ENCODE measurements at regions not wholly inside any gene's neighbourhood (a gene's known extent, or its start where the extent isn't known, plus 50 kb on each side); places are given as distances from the start of the nearest gene placed in this dataset.
"Not testable (repeated sequence)": the region's sequence is repeated elsewhere in the genome, so short reads cannot be mapped to it uniquely, and the experiment has no call there.

DNA sequence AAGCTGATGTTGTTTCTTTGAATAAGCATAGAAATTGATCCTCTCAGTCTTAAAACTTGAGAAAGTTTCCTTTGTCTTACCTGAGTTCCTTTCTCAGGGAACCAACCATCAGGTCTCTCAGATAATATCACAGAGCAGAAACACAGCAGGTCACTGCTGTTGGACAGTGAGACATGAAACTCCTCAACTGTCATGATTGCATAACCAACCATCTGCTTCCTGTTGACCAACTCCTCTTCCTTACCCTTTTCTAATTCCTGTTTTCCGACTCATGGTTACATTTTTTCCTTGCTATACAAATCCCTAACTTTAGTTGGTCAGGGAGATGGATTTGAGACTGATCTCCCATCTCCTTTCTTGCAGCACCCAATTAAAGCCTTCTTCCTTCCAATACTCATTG, 845.3 kb downstream of the FAM181B start:
- no peak for DNase-seq (ENCODE audit: low read depth)

GRCh38 chr11:81887671-81888070, 846.0 kb downstream of the FAM181B start:
- DNase-seq (ENCODE audit: low read depth): no peak

DNA sequence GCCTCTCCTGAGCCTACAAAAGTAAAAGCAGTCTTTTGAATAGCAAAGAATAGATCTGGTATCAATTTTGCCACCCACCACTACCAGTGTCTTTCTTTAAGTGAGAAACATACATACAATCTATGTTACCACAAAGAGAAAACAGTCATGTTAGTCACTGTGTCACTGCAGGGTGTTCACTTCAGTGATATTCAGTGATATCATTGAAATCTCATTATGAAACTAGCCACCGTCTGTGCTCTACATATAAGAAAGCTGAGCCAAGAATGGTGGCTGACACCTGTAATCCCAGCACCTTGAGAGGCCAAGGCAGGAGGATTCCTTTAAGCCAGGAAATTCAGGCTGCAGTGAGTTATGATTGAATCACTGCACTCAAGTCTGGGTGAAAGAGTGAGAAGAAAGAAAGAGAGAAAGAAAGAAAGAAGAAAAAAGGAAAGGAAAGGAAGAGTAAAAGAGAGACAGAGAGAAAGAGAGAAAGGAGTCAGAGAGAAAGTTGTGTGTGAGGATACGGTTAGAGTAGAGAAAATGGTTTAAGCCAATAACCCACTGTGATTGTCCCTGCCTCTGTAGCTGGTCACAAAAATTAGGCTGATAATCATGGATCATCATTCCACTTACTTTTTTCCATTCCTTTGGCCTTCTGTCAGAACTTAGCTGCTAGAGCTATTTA, 847.1 kb downstream of the FAM181B start:
- DNase-seq (ENCODE audit: low read depth): no peak

- DNase-seq (ENCODE audit: low read depth): no peak
These were observed 859.0 kb downstream of the FAM181B start for GRCh38 chr11:81874635-81875034.

GRCh38 chr11:81870815-81871214, 862.8 kb downstream of the FAM181B start:
- DNase-seq (ENCODE audit: low read depth): no peak

DNA sequence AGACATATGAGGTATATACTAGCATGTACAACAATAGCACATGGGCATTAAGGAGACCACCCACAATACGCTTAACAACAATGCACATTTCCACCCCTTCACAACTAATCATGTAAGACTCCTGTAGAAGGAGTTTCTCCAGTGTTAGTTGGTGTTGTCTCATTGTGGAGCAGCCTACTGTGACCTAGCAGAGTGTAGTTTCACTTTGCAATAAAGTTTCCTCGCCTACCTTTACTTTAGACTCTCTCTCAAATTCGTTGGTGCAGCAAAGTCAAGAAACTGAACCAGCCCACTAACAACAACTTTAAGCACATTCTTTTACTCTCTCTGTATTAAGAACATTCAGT, 863.6 kb downstream of the FAM181B start:
- DNase-seq (ENCODE audit: low read depth): no peak

GRCh38 chr11:81869351-81870065, 864.2 kb downstream of the FAM181B start:
- DNase-seq (ENCODE audit: low read depth): peak; percentile 39

DNA sequence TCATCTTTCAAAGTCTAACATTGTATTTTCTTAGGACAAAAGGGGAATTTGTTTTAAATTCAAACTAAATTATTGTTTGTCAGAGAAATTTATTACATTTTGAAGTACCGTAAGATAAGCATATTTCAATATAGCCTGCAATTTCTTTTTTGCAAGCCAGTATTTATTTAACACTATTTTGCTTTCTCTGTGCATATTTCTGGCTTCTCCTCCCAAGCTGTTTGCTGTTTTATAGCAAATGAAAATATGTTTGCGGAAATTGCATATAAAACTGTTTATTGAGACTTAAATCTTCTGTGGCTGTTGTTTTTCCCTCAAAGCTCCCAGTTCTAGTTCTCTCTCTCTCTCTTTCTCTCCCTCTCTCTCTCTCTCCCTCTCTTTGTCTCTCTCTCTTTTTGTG, 866.8 kb downstream of the FAM181B start:
- DNase-seq (ENCODE audit: low read depth): no peak

DNA sequence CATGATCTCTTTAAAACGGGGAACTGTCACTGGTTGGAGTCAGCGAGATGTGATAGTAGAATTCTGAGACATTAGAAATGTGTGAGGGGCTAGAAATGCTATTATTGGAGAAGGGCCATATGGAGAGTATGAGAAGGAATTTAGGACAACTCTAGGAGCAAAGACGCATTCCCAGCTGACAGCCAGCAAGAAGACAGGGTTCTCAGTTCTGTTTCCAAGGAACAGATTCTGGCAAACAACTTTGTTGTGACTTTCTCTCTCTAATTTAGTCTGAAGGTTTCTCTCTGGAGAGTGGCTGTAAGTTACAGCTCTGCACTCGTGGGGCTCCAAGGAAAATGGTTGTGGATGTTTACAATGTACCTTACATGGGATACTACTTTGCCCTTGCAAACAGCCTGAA, 876.3 kb downstream of the FAM181B start:
- DNase-seq (ENCODE audit: low read depth): no peak

DNA sequence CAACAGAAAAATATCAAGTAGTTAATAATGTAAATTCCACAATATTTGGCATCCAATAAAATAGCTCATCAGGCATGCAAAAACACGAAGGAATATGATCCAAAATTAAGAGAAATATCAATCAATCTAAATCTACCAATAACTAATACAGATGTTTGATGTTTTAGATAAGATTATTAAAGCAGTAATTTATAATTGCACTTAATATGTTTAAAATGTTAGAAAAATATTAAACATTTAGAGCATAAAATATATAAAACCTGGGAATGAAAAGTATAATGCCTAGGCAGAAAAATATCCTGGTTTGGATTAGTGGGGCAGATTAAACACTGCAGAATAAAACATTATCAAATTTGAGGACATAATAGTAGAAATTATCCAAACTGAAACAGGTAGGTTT, 879.9 kb downstream of the FAM181B start:
- no peak for DNase-seq (ENCODE audit: low read depth)

DNA sequence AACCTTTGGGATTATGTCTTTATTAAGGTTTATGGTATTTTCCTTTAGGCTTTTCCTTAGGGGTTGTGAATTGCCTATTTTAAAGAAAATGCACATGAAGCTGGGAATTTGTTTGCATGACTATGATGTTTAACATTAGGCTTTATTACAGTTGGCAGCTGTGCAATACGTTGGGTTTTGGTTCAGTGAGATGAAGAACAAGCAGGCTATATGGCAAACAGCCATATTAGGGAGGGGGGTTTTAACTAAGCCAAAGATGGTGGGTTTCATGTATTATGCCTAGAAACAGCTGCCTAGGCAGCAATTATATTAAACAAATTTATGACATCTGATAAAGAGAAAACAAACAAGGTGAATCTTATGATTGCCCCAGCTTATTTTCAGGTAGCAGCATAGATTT, 880.8 kb downstream of the FAM181B start:
- no peak for DNase-seq (ENCODE audit: low read depth)

DNA sequence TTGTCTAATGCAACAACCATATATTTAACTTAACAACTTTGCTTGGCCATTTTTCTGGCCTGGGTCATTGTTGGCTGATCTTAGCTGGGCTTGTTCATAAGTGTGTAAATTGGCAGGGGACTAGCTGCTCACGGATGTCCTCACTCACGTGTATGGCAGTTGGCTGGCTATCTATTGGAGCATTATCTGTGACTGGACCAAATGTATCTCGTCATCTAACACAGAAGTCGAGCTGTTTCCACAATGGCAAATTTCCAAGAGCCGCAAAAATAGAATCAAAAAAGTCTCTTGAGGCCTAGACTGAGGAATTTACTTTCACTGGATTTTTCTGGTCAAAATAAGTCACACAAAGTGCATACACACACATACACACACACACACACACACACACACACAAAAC, 893.3 kb downstream of the FAM181B start:
- peak; percentile 0 for DNase-seq (ENCODE audit: low read depth)

DNA sequence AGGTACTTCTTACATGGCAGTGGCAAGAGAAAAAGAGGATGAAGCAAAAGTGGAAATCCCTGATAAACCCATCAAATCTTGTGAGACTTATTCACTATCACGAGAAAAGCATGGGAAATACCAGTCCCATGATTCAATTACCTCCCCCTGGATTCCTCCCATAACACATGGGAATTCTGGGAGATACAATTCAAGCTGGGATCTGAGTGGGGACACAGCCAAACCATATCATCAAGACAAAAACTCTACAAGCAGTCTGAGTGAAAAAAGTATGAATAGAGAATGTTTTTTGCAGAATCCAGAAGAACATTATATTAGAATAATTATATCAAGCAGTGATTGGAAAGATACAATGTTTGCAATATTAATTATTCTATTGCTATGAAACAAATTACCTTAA, 893.7 kb downstream of the FAM181B start:
- DNase-seq (ENCODE audit: low read depth): no peak

DNA sequence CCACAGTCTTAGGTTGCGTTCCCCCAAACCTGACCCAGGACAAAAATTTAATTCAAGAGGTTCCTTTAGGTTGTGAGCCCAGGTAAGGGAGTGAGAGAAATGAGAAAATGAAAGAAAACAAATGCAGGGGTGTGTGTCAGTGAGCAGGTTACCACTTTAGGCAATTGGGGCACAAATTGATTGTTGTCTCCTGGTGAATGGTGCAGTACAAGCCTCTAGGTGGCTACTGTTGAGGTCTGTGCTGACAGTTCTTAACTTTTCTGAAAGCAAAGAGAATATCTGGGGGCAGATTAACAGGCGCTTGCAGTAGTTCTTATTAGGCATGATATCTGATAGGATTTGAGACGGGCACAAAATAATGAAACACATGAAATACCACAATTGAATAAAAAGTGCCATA, 894.6 kb downstream of the FAM181B start:
- no peak for DNase-seq (ENCODE audit: low read depth)

- no peak for DNase-seq (ENCODE audit: low read depth)
These were observed 903.7 kb downstream of the FAM181B start for GRCh38 chr11:81829976-81830375.

GRCh38 chr11:81825346-81825745, 908.3 kb downstream of the FAM181B start:
- DNase-seq (ENCODE audit: low read depth): no peak

DNA sequence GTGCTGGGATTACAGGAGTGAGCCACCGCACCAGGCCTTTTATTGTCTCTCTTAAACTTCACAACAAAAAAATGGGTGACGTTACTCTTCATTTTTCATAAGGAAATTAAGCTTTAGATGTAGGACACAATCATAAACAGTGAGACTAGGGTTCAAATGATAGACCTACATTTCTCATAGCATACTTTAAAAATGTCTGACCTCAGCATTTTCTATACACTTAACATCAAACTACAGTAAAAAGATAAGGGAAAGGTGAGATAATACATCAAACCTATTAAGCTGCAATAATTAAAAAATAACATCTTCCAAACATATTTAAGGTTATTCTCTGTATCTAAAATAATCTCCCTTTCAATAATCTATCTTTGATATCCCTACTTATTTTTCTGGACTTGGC, 914.2 kb downstream of the FAM181B start:
- no peak for DNase-seq (ENCODE audit: low read depth)

DNA sequence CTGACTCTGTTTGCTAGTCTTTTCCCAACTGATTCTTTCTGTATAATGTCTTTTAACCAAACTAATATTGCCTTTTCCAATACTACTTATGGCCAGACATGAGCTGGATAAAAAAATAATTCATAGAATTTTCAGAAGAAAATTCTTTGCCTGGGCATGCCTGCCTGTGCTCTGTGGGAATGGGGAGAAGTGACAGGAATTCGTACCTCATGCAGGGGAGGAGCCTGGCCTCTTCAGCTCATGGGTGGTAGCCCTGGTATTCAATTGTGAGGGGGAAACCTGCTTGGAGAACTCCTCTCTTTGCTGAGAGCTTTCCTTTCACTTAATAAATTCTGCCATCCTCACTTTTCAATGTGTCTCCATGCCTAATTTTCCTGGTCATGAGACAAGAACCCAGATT, 928.8 kb downstream of the FAM181B start:
- DNase-seq (ENCODE audit: low read depth): no peak

DNA sequence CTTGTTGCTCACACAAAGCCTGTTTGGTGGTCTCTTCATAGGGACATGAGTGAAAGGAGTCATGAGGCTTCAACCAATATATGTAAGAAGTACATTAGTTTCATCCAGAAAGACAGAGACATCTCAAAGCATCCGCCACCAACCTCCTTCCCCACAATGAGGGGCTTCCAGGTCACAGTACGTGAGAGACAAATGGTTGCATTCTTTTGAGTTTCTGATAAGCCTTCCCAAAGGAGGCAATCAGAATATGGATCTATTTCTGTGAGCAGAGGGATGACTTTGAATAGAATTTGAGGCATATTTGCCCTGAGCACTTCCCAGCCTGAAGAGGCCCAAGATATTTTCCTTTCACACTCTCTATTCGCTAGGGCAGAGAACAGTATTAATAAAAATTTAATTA, 931.1 kb downstream of the FAM181B start:
- no peak for DNase-seq (ENCODE audit: low read depth)

DNA sequence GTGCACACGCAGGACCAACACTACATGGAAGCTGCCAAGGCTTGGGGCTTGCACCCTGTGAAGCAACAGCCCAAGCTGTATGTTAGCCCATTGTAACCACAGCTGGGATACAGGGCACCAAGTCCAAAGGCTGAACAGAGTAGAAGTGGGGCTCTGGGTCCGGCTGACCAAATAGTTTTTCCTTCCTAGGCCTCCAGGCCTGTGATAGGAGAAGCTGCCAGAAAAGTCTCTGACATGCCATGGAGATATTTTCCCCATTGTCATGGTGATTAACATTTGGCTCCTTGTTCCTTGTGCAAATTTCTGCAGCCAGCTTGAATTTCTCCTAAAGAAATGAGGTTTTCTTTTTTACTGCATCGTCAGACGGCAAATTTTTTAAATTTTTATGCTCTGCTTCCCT, 941.2 kb downstream of the FAM181B start:
- no peak for DNase-seq (ENCODE audit: low read depth)

DNA sequence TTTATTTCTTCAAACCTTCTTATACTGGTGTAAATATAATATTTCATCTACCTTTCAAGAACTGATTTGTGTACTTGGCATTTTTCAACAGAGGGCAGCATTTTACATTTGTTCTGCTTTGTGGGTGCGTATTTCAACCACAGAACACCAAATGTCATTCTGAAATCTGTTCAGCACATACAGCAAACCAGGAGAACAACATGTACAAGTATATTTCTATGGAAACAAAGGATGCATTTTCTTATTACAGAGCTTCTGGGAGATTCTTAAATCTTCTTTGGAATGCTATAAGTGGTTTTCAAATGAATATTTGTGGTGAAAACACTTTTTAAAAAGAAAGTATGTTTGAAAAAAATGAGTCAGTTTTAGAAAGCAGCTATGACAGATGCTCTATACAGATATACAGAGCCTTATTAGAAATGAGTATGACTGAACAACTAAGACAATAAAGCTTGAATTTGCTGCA, 946.0 kb downstream of the FAM181B start:
- peak; percentile 13 for DNase-seq (ENCODE audit: low read depth)

DNA sequence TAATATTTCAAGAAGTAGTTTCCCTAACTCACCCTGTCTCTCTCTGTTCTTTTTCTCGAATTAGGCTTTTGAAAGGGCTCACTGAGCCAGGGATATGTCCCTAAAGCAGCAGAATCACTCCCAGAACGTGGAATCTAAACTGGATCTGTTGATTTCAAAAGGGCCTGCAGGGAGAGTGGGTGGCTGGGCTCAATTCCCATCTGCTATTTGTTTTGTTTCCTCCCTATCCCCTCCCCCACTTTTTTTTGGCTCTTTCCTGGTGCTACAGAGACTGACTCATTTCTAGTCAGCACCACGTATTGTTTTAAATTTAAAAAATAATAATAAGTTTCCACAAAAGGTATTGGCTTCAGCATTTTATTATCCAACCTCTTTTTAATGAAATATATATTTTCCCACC, 961.5 kb downstream of the FAM181B start:
- peak; percentile 3 for DNase-seq (ENCODE audit: low read depth)

GRCh38 chr11:81769906-81770305, 963.8 kb downstream of the FAM181B start:
- not testable (repeated sequence) for DNase-seq (ENCODE audit: low read depth)

Data from RPMI7951 (cell line).